Epithelial cell of esophagus (primary cell): ENCODE measurements at regions not wholly inside any gene's neighbourhood (a gene's known extent, or its start where the extent isn't known, plus 50 kb on each side); places are given as distances from the start of the nearest gene placed in this dataset.

Experiments
- DNase-seq: peaks from one replicate; pipeline ENCODE4 v3.0.0; 2010; ENCODE audit warnings: low read depth
- H3K4me3 ChIP-seq: 2 replicates; pipeline ENCODE4 v1.5.1; 2011; ENCODE audit warnings: mild to moderate bottlenecking, low read length, control low read depth
- CTCF ChIP-seq: IDR thresholded peaks from 2 replicates; pipeline ENCODE4 v1.5.1; 2011; ENCODE audit warnings: low read depth, mild to moderate bottlenecking, low read length, control low read depth, inconsistent platforms; ENCODE audit not compliant: insufficient read depth; ENCODE audit errors: missing control alignments

DNA sequence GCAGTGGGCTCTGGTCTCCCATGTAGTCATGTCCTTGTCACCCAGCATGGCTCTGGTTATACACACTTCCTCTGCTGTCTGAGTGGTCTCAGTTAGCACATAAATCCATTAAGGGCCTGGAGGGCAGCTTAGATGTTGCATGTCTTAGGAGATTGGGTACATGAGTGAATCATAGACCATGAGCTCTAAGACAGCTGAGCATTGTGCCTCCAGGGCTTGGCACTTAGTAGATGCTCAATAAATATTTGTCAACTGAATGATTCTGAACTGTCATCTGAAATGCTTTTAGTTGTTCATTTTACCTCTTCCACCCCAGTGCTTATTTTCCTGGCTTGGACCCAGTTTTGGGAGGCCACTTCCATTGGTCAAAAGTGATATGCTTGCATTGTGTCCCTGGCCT, 135.6 kb downstream of the BOD1 start:
- DNase-seq: peak; percentile 40
- TF ChIP-seq CTCF: no peak
- H3K4me3 ChIP-seq: no peak overlapping the region

GRCh38 chr5:173479711-173480110, 136.7 kb downstream of the BOD1 start:
- DNase-seq: no peak
- H3K4me3 ChIP-seq: no peak overlapping the region
- no peak for TF ChIP-seq CTCF

GRCh38 chr5:173477345-173478040, 139.0 kb downstream of the BOD1 start:
- no peak for DNase-seq
- TF ChIP-seq CTCF: no peak
- no peak overlapping the region for H3K4me3 ChIP-seq

- TF ChIP-seq CTCF: no peak
- DNase-seq: no peak
- no peak overlapping the region for H3K4me3 ChIP-seq
Measured at GRCh38 chr5:173475780-173476179, 140.7 kb downstream of the BOD1 start.

GRCh38 chr5:173474881-173475287, 141.6 kb downstream of the BOD1 start:
- no peak for TF ChIP-seq CTCF
- H3K4me3 ChIP-seq: no peak overlapping the region
- DNase-seq: no peak

DNA sequence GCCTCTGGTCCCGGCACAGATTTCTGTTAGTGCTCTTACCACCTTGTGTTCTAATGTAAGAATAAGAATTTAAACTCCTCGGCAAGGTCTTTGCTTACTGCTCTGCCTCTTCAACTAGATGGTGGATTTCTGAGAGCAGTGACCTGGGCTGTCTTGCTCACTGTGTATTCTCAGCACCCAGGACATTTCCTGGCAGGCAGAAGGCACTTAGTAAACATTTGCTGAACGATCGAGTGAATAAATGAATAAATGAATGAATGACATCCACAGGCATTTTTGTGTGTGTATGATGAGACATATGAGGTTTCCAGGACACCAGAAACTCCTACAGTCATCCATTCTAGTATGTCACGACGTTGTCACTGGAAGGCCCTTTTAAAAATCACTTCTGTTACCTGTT, 143.2 kb downstream of the BOD1 start:
- TF ChIP-seq CTCF: no peak
- H3K4me3 ChIP-seq: no peak overlapping the region
- no peak for DNase-seq

DNA sequence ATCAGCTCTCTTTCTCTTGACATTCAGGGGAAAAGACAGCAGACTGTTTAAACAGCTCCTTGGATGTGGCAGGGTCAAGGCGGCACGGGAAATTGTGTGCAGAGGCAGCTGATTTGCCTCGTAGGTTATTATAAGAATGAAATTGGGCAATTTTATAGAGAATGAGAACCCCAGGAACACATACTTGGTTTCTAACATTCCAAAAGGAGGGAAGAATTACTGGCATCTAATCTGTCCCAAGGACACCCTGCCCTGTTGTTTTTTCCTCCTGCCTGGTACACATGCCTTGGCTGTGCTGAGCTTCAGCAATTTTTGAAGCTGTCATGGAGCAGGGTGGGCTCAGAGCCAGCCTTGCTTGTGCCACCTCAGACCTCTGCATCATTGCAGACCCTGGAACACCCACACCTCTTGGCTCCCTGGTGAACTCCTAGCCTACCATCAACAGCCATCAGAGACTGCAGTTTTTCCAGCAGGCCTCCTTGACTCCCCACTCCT, 143.6 kb downstream of the BOD1 start:
- no peak for TF ChIP-seq CTCF
- no peak overlapping the region for H3K4me3 ChIP-seq
- no peak for DNase-seq
